ENCODE measurements at regions not wholly inside any gene's neighbourhood (a gene's known extent, or its start where the extent isn't known, plus 50 kb on each side); places are given as distances from the start of the nearest gene placed in this dataset.

- no peak for DNase-seq
- no peaks in the 10 kb centered on the region for H3K36me3 ChIP-seq
- TF ChIP-seq CTCF (IDR thresholded peaks at IDR 0.05) (no peak), EP300 (IDR thresholded peaks at IDR 0.05; ENCODE audit: low read depth) (no peak), POLR2AphosphoS5 (IDR thresholded peaks at IDR 0.05) (no peak), POLR2A (IDR thresholded peaks at IDR 0.05) (no peak)
- H3K4me1 ChIP-seq = no peaks in the 10 kb centered on the region
- H3K27me3 ChIP-seq = no peaks in the 10 kb centered on the region
- H3K4me3 ChIP-seq = no peak overlapping the region
- intact Hi-C loops (cut with DNase I; ENCODE audit: low total_unique reads) (no loop called here), in situ Hi-C loops (cut with MboI; ENCODE audit: low pct_ligation_motif_present in 1 of 4, low pct_unique_long_range_greater_than_20kb in 1 of 4, low sequenced_read_pairs in 3 of 4) (no loop called here)
- no peak overlapping the region for H3K27ac ChIP-seq
- 80% methylated on average over 3 of the region's 3 CpGs for WGBS, 2 donors (ENCODE audit: low coverage in 1 of 2)
- peaks cover 0 to 8% of the 10 kb centered on the region in 2 donors for H3K9me3 ChIP-seq
These were observed 394.4 kb downstream of the SPRY2 start for GRCh38 chr13:79946556-79946955.

- peaks cover 0 to 8% of the 10 kb centered on the region in 2 donors for H3K9me3 ChIP-seq
- no peaks in the 10 kb centered on the region for H3K4me1 ChIP-seq
- intact Hi-C loops (cut with DNase I; ENCODE audit: low total_unique reads) (no loop called here), in situ Hi-C loops (cut with MboI; ENCODE audit: low pct_ligation_motif_present in 1 of 4, low pct_unique_long_range_greater_than_20kb in 1 of 4, low sequenced_read_pairs in 3 of 4) (no loop called here)
- no peaks in the 10 kb centered on the region for H3K36me3 ChIP-seq
- H3K4me3 ChIP-seq = no peak overlapping the region
- H3K27me3 ChIP-seq = no peaks in the 10 kb centered on the region
- no peak for DNase-seq
- 73 to 82% methylated on average over 2 of the region's 2 CpGs for WGBS, 2 donors (ENCODE audit: low coverage in 1 of 2)
- no peak for TF ChIP-seq POLR2A (IDR thresholded peaks at IDR 0.05)
- no peak for TF ChIP-seq CTCF (IDR thresholded peaks at IDR 0.05)
- TF ChIP-seq EP300 (IDR thresholded peaks at IDR 0.05; ENCODE audit: low read depth) = no peak
- TF ChIP-seq POLR2AphosphoS5 (IDR thresholded peaks at IDR 0.05) = no peak
- no peak overlapping the region for H3K27ac ChIP-seq
These were observed 397.4 kb downstream of the SPRY2 start for GRCh38 chr13:79943346-79944023.

- Histone ChIP-seq H3K36me3 (no peaks in the 10 kb centered on the region), H3K27me3 (no peaks in the 10 kb centered on the region), H3K4me1 (no peaks in the 10 kb centered on the region), H3K27ac (no peak overlapping the region), H3K4me3 (no peak overlapping the region), H3K9me3 (no peaks in the 10 kb centered on the region)
- TF ChIP-seq POLR2A (IDR thresholded peaks at IDR 0.05) = no peak
- TF ChIP-seq EP300 (IDR thresholded peaks at IDR 0.05; ENCODE audit: low read depth) = no peak
- TF ChIP-seq POLR2AphosphoS5 (IDR thresholded peaks at IDR 0.05) = no peak
- no peak for TF ChIP-seq CTCF (IDR thresholded peaks at IDR 0.05)
- in situ Hi-C loops (cut with MboI; ENCODE audit: low pct_ligation_motif_present in 1 of 4, low pct_unique_long_range_greater_than_20kb in 1 of 4, low sequenced_read_pairs in 3 of 4) = no loop called here
- WGBS, 2 donors (ENCODE audit: low coverage in 1 of 2) = 94 to 98% methylated on average over 5 of the region's 5 CpGs
- intact Hi-C loops (cut with DNase I; ENCODE audit: low total_unique reads) = no loop called here
- DNase-seq = no peak
These were observed 399.2 kb downstream of the SPRY2 start for GRCh38 chr13:79941752-79942151.

GRCh38 chr13:79939689-79940088 is 401.2 kb downstream of the SPRY2 start:
- H3K4me1 ChIP-seq = no peaks in the 10 kb centered on the region
- H3K27me3 ChIP-seq = no peaks in the 10 kb centered on the region
- DNase-seq = no peak
- in situ Hi-C loops (cut with MboI; ENCODE audit: low pct_ligation_motif_present in 1 of 4, low pct_unique_long_range_greater_than_20kb in 1 of 4, low sequenced_read_pairs in 3 of 4) (no loop called here), intact Hi-C loops (cut with DNase I; ENCODE audit: low total_unique reads) (no loop called here)
- 79% methylated on average over 2 of the region's 2 CpGs for WGBS, 2 donors (ENCODE audit: low coverage in 1 of 2)
- TF ChIP-seq POLR2A (IDR thresholded peaks at IDR 0.05) (no peak), EP300 (IDR thresholded peaks at IDR 0.05; ENCODE audit: low read depth) (no peak), CTCF (IDR thresholded peaks at IDR 0.05) (no peak), POLR2AphosphoS5 (IDR thresholded peaks at IDR 0.05) (no peak)
- no peaks in the 10 kb centered on the region for H3K36me3 ChIP-seq
- no peak overlapping the region for H3K27ac ChIP-seq
- H3K4me3 ChIP-seq = no peak overlapping the region
- no peaks in the 10 kb centered on the region for H3K9me3 ChIP-seq

Measured in transverse colon (tissue), 4 donors.